Mammary epithelial cell (primary cell): ENCODE measurements at regions not wholly inside any gene's neighbourhood (a gene's known extent, or its start where the extent isn't known, plus 50 kb on each side); places are given as distances from the start of the nearest gene placed in this dataset.

ENCODE experiments used
- CTCF ChIP-seq, 2 donors: IDR thresholded peaks in 1 of 2; conservative IDR thresholded peaks in 1 of 2; 2 replicates each; pipeline ENCODE4 v1.5.1; 2011 to 2012; ENCODE audit warnings: inconsistent platforms in 2 of 2, low read length in 2 of 2, mild to moderate bottlenecking in 2 of 2, control low read depth in 1 of 2, low read depth in 1 of 2; ENCODE audit not compliant: insufficient read depth in 1 of 2; ENCODE audit errors: extremely low read depth in 1 of 2
- EZH2 ChIP-seq: IDR thresholded peaks from 2 replicates; pipeline ENCODE4 v1.6.1; 2012; ENCODE audit warnings: low read length, inconsistent platforms, borderline replicate concordance

- TF ChIP-seq CTCF (conservative IDR thresholded peaks at IDR 0.05 in 1 of 2, IDR thresholded peaks at IDR 0.05 in 1 of 2; ENCODE audit: extremely low read depth in 1 of 2, insufficient read depth in 1 of 2, low read depth in 1 of 2, low read length in 2 of 2) (no peak), EZH2 (no peak)
These were observed 157.2 kb downstream of the DCLK3 start for GRCh38 chr3:36606871-36607765.
